Mesothelial cell of epicardium (in vitro differentiated cells): ENCODE measurements at regions not wholly inside any gene's neighbourhood (a gene's known extent, or its start where the extent isn't known, plus 50 kb on each side); places are given as distances from the start of the nearest gene placed in this dataset.
A peak's percentile ranks its signal among the peaks of the same experiment; 100 is the strongest.

Experiments
- DNase-seq, 2 experiments: peaks; one replicate each; pipeline ENCODE4 v3.0.0; 2021; ENCODE audit warnings: low spot score in 2 of 2; ENCODE audit not compliant: unreplicated experiment in 2 of 2
- H3K27ac Mint-ChIP-seq: 2 replicates; pipeline ENCODE4 v1.8.0; 2021; ENCODE audit warnings: mixed read lengths
- H3K27me3 Mint-ChIP-seq: 2 replicates; pipeline ENCODE4 v1.8.0; 2021; ENCODE audit warnings: low read depth, mixed read lengths
- H3K36me3 Mint-ChIP-seq: 2 replicates; pipeline ENCODE4 v1.8.0; 2021; ENCODE audit warnings: mixed read lengths
- H3K4me1 Mint-ChIP-seq: 2 replicates; pipeline ENCODE4 v1.8.0; 2021; ENCODE audit warnings: mixed read lengths
- H3K4me3 Mint-ChIP-seq: 2 replicates; pipeline ENCODE4 v1.8.0; 2021; ENCODE audit warnings: mild to moderate bottlenecking, moderate library complexity, mixed read lengths
- H3K9me3 Mint-ChIP-seq: 2 replicates; pipeline ENCODE4 v1.8.0; 2021; ENCODE audit warnings: mixed read lengths
- CTCF ChIP-seq: fragments of 200-600 bp; sonication (generic); IDR thresholded peaks from one replicate; pipeline ENCODE4 v1.5.0; 2021; ENCODE audit warnings: antibody characterized with exemption; ENCODE audit not compliant: unreplicated experiment

GRCh38 chr3:34920806-34921205, 718.5 kb upstream of the ARPP21 start:
- peaks cover 10% of the 10 kb centered on the region for H3K9me3 Mint-ChIP-seq
- H3K27me3 Mint-ChIP-seq = no peaks in the 10 kb centered on the region
- peaks cover 4% of the 10 kb centered on the region for H3K4me1 Mint-ChIP-seq
- DNase-seq = no peak
- H3K4me3 Mint-ChIP-seq = no peak overlapping the region
- no peaks in the 10 kb centered on the region for H3K36me3 Mint-ChIP-seq
- H3K27ac Mint-ChIP-seq = peak overlapping the region; percentile 28
- TF ChIP-seq CTCF = no peak

- Mint-ChIP-seq H3K4me3 (no peak overlapping the region), H3K36me3 (no peaks in the 10 kb centered on the region), H3K27me3 (no peaks in the 10 kb centered on the region), H3K9me3 (no peaks in the 10 kb centered on the region), H3K4me1 (peaks cover 4% of the 10 kb centered on the region), H3K27ac (no peak overlapping the region)
- TF ChIP-seq CTCF = no peak
- no peak for DNase-seq
These were observed 714.4 kb upstream of the ARPP21 start for GRCh38 chr3:34924961-34925360.

- peaks cover under 1% of the 10 kb centered on the region for H3K4me1 Mint-ChIP-seq
- TF ChIP-seq CTCF = no peak
- H3K9me3 Mint-ChIP-seq = no peaks in the 10 kb centered on the region
- no peak for DNase-seq
- no peak overlapping the region for H3K27ac Mint-ChIP-seq
- no peaks in the 10 kb centered on the region for H3K27me3 Mint-ChIP-seq
- H3K4me3 Mint-ChIP-seq = no peak overlapping the region
- no peaks in the 10 kb centered on the region for H3K36me3 Mint-ChIP-seq
These were observed 713.5 kb upstream of the ARPP21 start for GRCh38 chr3:34925851-34926250.

GRCh38 chr3:34929036-34929435, 710.3 kb upstream of the ARPP21 start:
- Mint-ChIP-seq H3K9me3 (peaks cover 17% of the 10 kb centered on the region), H3K4me1 (no peaks in the 10 kb centered on the region), H3K27ac (no peak overlapping the region), H3K27me3 (no peaks in the 10 kb centered on the region), H3K36me3 (no peaks in the 10 kb centered on the region), H3K4me3 (no peak overlapping the region)
- no peak for TF ChIP-seq CTCF
- DNase-seq = no peak

- H3K36me3 Mint-ChIP-seq = no peaks in the 10 kb centered on the region
- H3K4me3 Mint-ChIP-seq = no peak overlapping the region
- no peak for DNase-seq
- peaks cover 20% of the 10 kb centered on the region for H3K9me3 Mint-ChIP-seq
- no peaks in the 10 kb centered on the region for H3K27me3 Mint-ChIP-seq
- H3K4me1 Mint-ChIP-seq = no peaks in the 10 kb centered on the region
- no peak overlapping the region for H3K27ac Mint-ChIP-seq
- TF ChIP-seq CTCF = no peak
These were observed 704.7 kb upstream of the ARPP21 start for GRCh38 chr3:34934660-34935059.

- Mint-ChIP-seq H3K9me3 (peaks cover 7% of the 10 kb centered on the region), H3K4me3 (no peak overlapping the region), H3K27me3 (no peaks in the 10 kb centered on the region), H3K4me1 (no peaks in the 10 kb centered on the region), H3K27ac (no peak overlapping the region), H3K36me3 (no peaks in the 10 kb centered on the region)
- no peak for DNase-seq
- no peak for TF ChIP-seq CTCF
These were observed 700.5 kb upstream of the ARPP21 start for GRCh38 chr3:34938784-34939183.
